ENCODE measurements at regions not wholly inside any gene's neighbourhood (a gene's known extent, or its start where the extent isn't known, plus 50 kb on each side); places are given as distances from the start of the nearest gene placed in this dataset.

GRCh38 chr10:4136121-4136520 lies 351.1 kb upstream of the KLF6 start:
- TF ChIP-seq CTCF (IDR thresholded peaks at IDR 0.05 in 4 of 5, conservative IDR thresholded peaks at IDR 0.05 in 1 of 5) (no peak), POLR2A (IDR thresholded peaks at IDR 0.05) (no peak)
